OCI-LY1 (cell line): ENCODE measurements at regions not wholly inside any gene's neighbourhood (a gene's known extent, or its start where the extent isn't known, plus 50 kb on each side); places are given as distances from the start of the nearest gene placed in this dataset.

Source experiments
- H2AFZ ChIP-seq: fragments of 200-600 bp; sonication (generic), shearing (Covaris generic); 2 replicates; pipeline ENCODE4 v1.6.0; 2014; ENCODE audit warnings: antibody characterized with exemption, mild to moderate bottlenecking, low read length
- H3F3A ChIP-seq: fragments of 200-600 bp; sonication (generic), shearing (Covaris generic); 2 replicates; pipeline ENCODE4 v1.6.0; 2014; ENCODE audit warnings: mild to moderate bottlenecking, antibody characterized with exemption, low read length, moderate library complexity; ENCODE audit not compliant: insufficient read depth
- H3K27ac ChIP-seq: fragments of 200-600 bp; sonication (generic); 2 replicates; pipeline ENCODE4 v1.5.1; 2014; ENCODE audit warnings: low read length, mixed run types, mild to moderate bottlenecking, low read depth; ENCODE audit not compliant: poor library complexity, severe bottlenecking
- H3K27me3 ChIP-seq: fragments of 200-600 bp; sonication (generic); 2 replicates; pipeline ENCODE4 v1.6.0; 2014; ENCODE audit warnings: antibody characterized with exemption, mild to moderate bottlenecking, low read length, moderate library complexity; ENCODE audit not compliant: insufficient read depth
- H3K36me3 ChIP-seq: fragments of 200-600 bp; sonication (generic); 2 replicates; pipeline ENCODE4 v1.6.1; 2014; ENCODE audit warnings: mild to moderate bottlenecking, antibody characterized with exemption, low read length, moderate library complexity, mixed read lengths; ENCODE audit not compliant: insufficient read depth
- H3K4me1 ChIP-seq: fragments of 200-600 bp; sonication (generic); 2 replicates; pipeline ENCODE4 v1.5.1; 2014; ENCODE audit warnings: mild to moderate bottlenecking, low read length, moderate library complexity; ENCODE audit not compliant: insufficient read depth, severe bottlenecking
- H3K4me2 ChIP-seq: fragments of 200-600 bp; sonication (generic), shearing (Covaris generic); 2 replicates; pipeline ENCODE4 v1.6.1; 2014; ENCODE audit warnings: low read length
- H3K4me3 ChIP-seq: fragments of 200-600 bp; sonication (generic); 2 replicates; pipeline ENCODE4 v1.5.1; 2014; ENCODE audit warnings: low read length, low read depth, mild to moderate bottlenecking, mixed read lengths; ENCODE audit not compliant: poor library complexity, severe bottlenecking
- H3K79me2 ChIP-seq: fragments of 200-600 bp; shearing (Covaris generic); 2 replicates; pipeline ENCODE4 v1.6.1; 2016; ENCODE audit warnings: mixed run types, low read length, mixed read lengths; ENCODE audit not compliant: insufficient read depth
- H3K9ac ChIP-seq: fragments of 200-600 bp; sonication (generic), shearing (Covaris generic); 2 replicates; pipeline ENCODE4 v1.6.1; 2014; ENCODE audit warnings: mild to moderate bottlenecking, low read length, mixed read lengths
- H3K9me2 ChIP-seq: fragments of 200-600 bp; sonication (generic), shearing (Covaris generic); 2 replicates; pipeline ENCODE4 v1.6.1; 2014; ENCODE audit warnings: low read depth, mild to moderate bottlenecking, low read length, mixed read lengths
- H3K9me3 ChIP-seq: fragments of 200-600 bp; shearing (Covaris generic); 2 replicates; pipeline ENCODE4 v1.6.1; 2014; ENCODE audit warnings: low read length, mixed read lengths
- H4K20me1 ChIP-seq: fragments of 200-600 bp; sonication (generic), shearing (Covaris generic); 2 replicates; pipeline ENCODE4 v1.6.0; 2016; ENCODE audit warnings: mild to moderate bottlenecking, low read length; ENCODE audit not compliant: insufficient read depth
- CTCF ChIP-seq: fragments of 200-600 bp; sonication (generic), shearing (Covaris generic); IDR thresholded peaks from 2 replicates; pipeline ENCODE4 v1.5.1; 2017; ENCODE audit warnings: mild to moderate bottlenecking, antibody characterized with exemption, low read length, moderate library complexity, mixed read lengths
- EZH2 ChIP-seq: fragments of 200-600 bp; sonication (generic), shearing (Covaris generic); IDR thresholded peaks from 2 replicates; pipeline ENCODE4 v1.8.0; 2017; ENCODE audit warnings: borderline replicate concordance, mixed run types, mild to moderate bottlenecking, antibody characterized with exemption, low read length, moderate library complexity, mixed read lengths

- Histone ChIP-seq H3K9ac (no peak overlapping the region), H4K20me1 (no peaks in the 10 kb centered on the region), H3K9me2 (no peaks in the 10 kb centered on the region), H3K4me2 (no peak overlapping the region), H2AFZ (no peak overlapping the region), H3K79me2 (no peaks in the 10 kb centered on the region), H3F3A (no peaks in the 10 kb centered on the region), H3K36me3 (no peaks in the 10 kb centered on the region), H3K4me3 (no peak overlapping the region), H3K27me3 (0 out of 2 replicates have a peak, but pooled peaks cover 3% of the 10 kb centered on the region), H3K4me1 (no peaks in the 10 kb centered on the region), H3K27ac (no peak overlapping the region), H3K9me3 (no peaks in the 10 kb centered on the region)
- no peak for TF ChIP-seq CTCF
- TF ChIP-seq EZH2: no peak
These were observed 106.7 kb downstream of the FOXF2 start for GRCh38 chr6:1496092-1496491.

GRCh38 chr6:1496836-1497760 is 107.7 kb downstream of the FOXF2 start:
- no peaks in the 10 kb centered on the region for H3K9me2 ChIP-seq
- no peak overlapping the region for H3K9ac ChIP-seq
- no peaks in the 10 kb centered on the region for H3K4me1 ChIP-seq
- no peak overlapping the region for H2AFZ ChIP-seq
- no peaks in the 10 kb centered on the region for H3K36me3 ChIP-seq
- H3K79me2 ChIP-seq: no peaks in the 10 kb centered on the region
- TF ChIP-seq EZH2 (no peak), CTCF (no peak)
- no peaks in the 10 kb centered on the region for H3F3A ChIP-seq
- no peaks in the 10 kb centered on the region for H4K20me1 ChIP-seq
- H3K27me3 ChIP-seq: 0 out of 2 replicates have a peak, but pooled peaks cover 3% of the 10 kb centered on the region
- no peak overlapping the region for H3K4me3 ChIP-seq
- H3K4me2 ChIP-seq: no peak overlapping the region
- no peak overlapping the region for H3K27ac ChIP-seq
- no peaks in the 10 kb centered on the region for H3K9me3 ChIP-seq

- H3K4me2 ChIP-seq: no peak overlapping the region
These were observed 108.4 kb downstream of the FOXF2 start for GRCh38 chr6:1497761-1498105.

More at GRCh38 chr6:1497761-1498105, 108.4 kb downstream of the FOXF2 start:
- H3K9ac ChIP-seq: no peak overlapping the region
- no peaks in the 10 kb centered on the region for H3K9me3 ChIP-seq
- H3K27me3 ChIP-seq: 0 out of 2 replicates have a peak, but pooled peaks cover 3% of the 10 kb centered on the region
- no peaks in the 10 kb centered on the region for H3K79me2 ChIP-seq
- no peak overlapping the region for H3K4me3 ChIP-seq
- H3K4me1 ChIP-seq: no peaks in the 10 kb centered on the region
- no peak overlapping the region for H3K27ac ChIP-seq
- H3K36me3 ChIP-seq: no peaks in the 10 kb centered on the region
- H2AFZ ChIP-seq: no peak overlapping the region
- H3K9me2 ChIP-seq: no peaks in the 10 kb centered on the region
- no peak for TF ChIP-seq CTCF
- H3F3A ChIP-seq: no peaks in the 10 kb centered on the region
- no peaks in the 10 kb centered on the region for H4K20me1 ChIP-seq
